ENCODE measurements at regions not wholly inside any gene's neighbourhood (a gene's known extent, or its start where the extent isn't known, plus 50 kb on each side); places are given as distances from the start of the nearest gene placed in this dataset.

DNA sequence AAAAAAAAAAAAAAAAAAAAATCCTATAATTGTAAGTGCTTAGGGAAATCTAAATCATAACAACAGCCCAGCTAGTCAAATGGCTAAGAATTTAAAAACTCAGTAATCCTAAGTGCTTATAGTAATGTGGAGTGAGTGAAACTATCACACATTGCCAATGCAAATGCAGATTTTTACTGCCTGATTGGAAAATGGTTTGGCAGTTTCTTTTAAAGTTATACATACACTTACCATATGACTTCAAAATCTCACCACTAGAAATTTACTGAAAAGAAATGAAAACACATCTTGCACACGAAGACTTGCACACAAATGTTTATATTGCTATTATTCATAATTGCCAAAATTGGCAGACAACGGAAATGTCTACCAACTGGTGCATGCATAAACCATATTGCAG is 51.3 kb upstream of the STXBP6 start:
- no peak for DNase-seq
